ENCODE measurements at regions not wholly inside any gene's neighbourhood (a gene's known extent, or its start where the extent isn't known, plus 50 kb on each side); places are given as distances from the start of the nearest gene placed in this dataset.

- DNase-seq (ENCODE audit: low read depth): no peak
These were observed 268.0 kb downstream of the BMP7 start for GRCh38 chr20:56998438-56998837.

- no peak for DNase-seq (ENCODE audit: low read depth)
These were observed 265.9 kb downstream of the BMP7 start for GRCh38 chr20:57000441-57000968.

- no peak for DNase-seq (ENCODE audit: low read depth)
These were observed 265.2 kb downstream of the BMP7 start for GRCh38 chr20:57001126-57001767.

- DNase-seq (ENCODE audit: low read depth): no peak
These were observed 264.3 kb downstream of the BMP7 start for GRCh38 chr20:57002066-57002570.

- no peak for DNase-seq (ENCODE audit: low read depth)
These were observed 263.4 kb downstream of the BMP7 start for GRCh38 chr20:57003012-57003411.

- DNase-seq (ENCODE audit: low read depth): no peak
These were observed 262.0 kb downstream of the BMP7 start for GRCh38 chr20:57004416-57004815.

- DNase-seq (ENCODE audit: low read depth): no peak
These were observed 261.2 kb downstream of the BMP7 start for GRCh38 chr20:57004951-57005933.

GRCh38 chr20:57006411-57007170, 259.9 kb downstream of the BMP7 start:
- DNase-seq (ENCODE audit: low read depth): peak; percentile 89

GRCh38 chr20:57007171-57007540, 259.3 kb downstream of the BMP7 start:
- DNase-seq (ENCODE audit: low read depth): no peak

GRCh38 chr20:57008217-57008616, 258.2 kb downstream of the BMP7 start:
- peak; percentile 74 for DNase-seq (ENCODE audit: low read depth)

GRCh38 chr20:57009355-57009754, 257.1 kb downstream of the BMP7 start:
- DNase-seq (ENCODE audit: low read depth): no peak

- DNase-seq (ENCODE audit: low read depth): no peak
These were observed 256.7 kb downstream of the BMP7 start for GRCh38 chr20:57009775-57010174.

- DNase-seq (ENCODE audit: low read depth): no peak
These were observed 253.8 kb downstream of the BMP7 start for GRCh38 chr20:57012691-57013090.

GRCh38 chr20:57013217-57013616, 253.2 kb downstream of the BMP7 start:
- DNase-seq (ENCODE audit: low read depth): no peak

- no peak for DNase-seq (ENCODE audit: low read depth)
These were observed 252.7 kb downstream of the BMP7 start for GRCh38 chr20:57013741-57014140.

GRCh38 chr20:57020364-57020763, 246.1 kb downstream of the BMP7 start:
- DNase-seq (ENCODE audit: low read depth): no peak

GRCh38 chr20:57022306-57022705, 244.1 kb downstream of the BMP7 start:
- no peak for DNase-seq (ENCODE audit: low read depth)

GRCh38 chr20:57023007-57023406, 243.4 kb downstream of the BMP7 start:
- no peak for DNase-seq (ENCODE audit: low read depth)

- DNase-seq (ENCODE audit: low read depth): no peak
These were observed 242.4 kb downstream of the BMP7 start for GRCh38 chr20:57023997-57024396.

- peak; percentile 40 for DNase-seq (ENCODE audit: low read depth)
These were observed 241.6 kb downstream of the BMP7 start for GRCh38 chr20:57024849-57025248.

- no peak for DNase-seq (ENCODE audit: low read depth)
These were observed 241.2 kb downstream of the BMP7 start for GRCh38 chr20:57025261-57025660.

GRCh38 chr20:57025666-57026224, 240.7 kb downstream of the BMP7 start:
- no peak for DNase-seq (ENCODE audit: low read depth)
